Fibroblast of pulmonary artery (primary cell): ENCODE measurements at regions not wholly inside any gene's neighbourhood (a gene's known extent, or its start where the extent isn't known, plus 50 kb on each side); places are given as distances from the start of the nearest gene placed in this dataset.

Experiments used
- DNase-seq: peaks from one replicate; pipeline ENCODE4 v3.0.0-alpha.2; 2010; ENCODE audit warnings: low read depth
- H3K4me3 ChIP-seq: replicated peaks from 2 replicates; pipeline ENCODE4 v1.5.1; 2011; ENCODE audit warnings: low read depth, mild to moderate bottlenecking, control low read depth, low read length, moderate library complexity
- CTCF ChIP-seq: IDR thresholded peaks from 2 replicates; pipeline ENCODE4 v1.5.1; 2011; ENCODE audit warnings: mild to moderate bottlenecking, control low read depth, low read length, inconsistent platforms; ENCODE audit errors: missing control alignments

GRCh38 chr3:147654827-147655226, 245.7 kb downstream of the ZIC1 start:
- DNase-seq = peak; percentile 11
- TF ChIP-seq CTCF = no peak
- no peak overlapping the region for H3K4me3 ChIP-seq

- no peak for DNase-seq
- H3K4me3 ChIP-seq = no peak overlapping the region
- no peak for TF ChIP-seq CTCF
Observed at GRCh38 chr3:147655236-147655635, 246.1 kb downstream of the ZIC1 start.

- DNase-seq = no peak
- no peak for TF ChIP-seq CTCF
- H3K4me3 ChIP-seq = no peak overlapping the region
Observed at GRCh38 chr3:147656023-147656422, 246.9 kb downstream of the ZIC1 start.

GRCh38 chr3:147661916-147662315, 252.8 kb downstream of the ZIC1 start:
- no peak for TF ChIP-seq CTCF
- H3K4me3 ChIP-seq = no peak overlapping the region
- no peak for DNase-seq

- no peak overlapping the region for H3K4me3 ChIP-seq
- DNase-seq = no peak
- TF ChIP-seq CTCF = no peak
Observed at GRCh38 chr3:147662705-147663104, 253.5 kb downstream of the ZIC1 start.

GRCh38 chr3:147669077-147669476, 259.9 kb downstream of the ZIC1 start:
- H3K4me3 ChIP-seq = no peak overlapping the region
- no peak for TF ChIP-seq CTCF
- DNase-seq = no peak

- no peak for DNase-seq
- TF ChIP-seq CTCF = no peak
- no peak overlapping the region for H3K4me3 ChIP-seq
Observed at GRCh38 chr3:147672035-147672434, 262.9 kb downstream of the ZIC1 start.
